ENCODE measurements at regions not wholly inside any gene's neighbourhood (a gene's known extent, or its start where the extent isn't known, plus 50 kb on each side); places are given as distances from the start of the nearest gene placed in this dataset.

DNA sequence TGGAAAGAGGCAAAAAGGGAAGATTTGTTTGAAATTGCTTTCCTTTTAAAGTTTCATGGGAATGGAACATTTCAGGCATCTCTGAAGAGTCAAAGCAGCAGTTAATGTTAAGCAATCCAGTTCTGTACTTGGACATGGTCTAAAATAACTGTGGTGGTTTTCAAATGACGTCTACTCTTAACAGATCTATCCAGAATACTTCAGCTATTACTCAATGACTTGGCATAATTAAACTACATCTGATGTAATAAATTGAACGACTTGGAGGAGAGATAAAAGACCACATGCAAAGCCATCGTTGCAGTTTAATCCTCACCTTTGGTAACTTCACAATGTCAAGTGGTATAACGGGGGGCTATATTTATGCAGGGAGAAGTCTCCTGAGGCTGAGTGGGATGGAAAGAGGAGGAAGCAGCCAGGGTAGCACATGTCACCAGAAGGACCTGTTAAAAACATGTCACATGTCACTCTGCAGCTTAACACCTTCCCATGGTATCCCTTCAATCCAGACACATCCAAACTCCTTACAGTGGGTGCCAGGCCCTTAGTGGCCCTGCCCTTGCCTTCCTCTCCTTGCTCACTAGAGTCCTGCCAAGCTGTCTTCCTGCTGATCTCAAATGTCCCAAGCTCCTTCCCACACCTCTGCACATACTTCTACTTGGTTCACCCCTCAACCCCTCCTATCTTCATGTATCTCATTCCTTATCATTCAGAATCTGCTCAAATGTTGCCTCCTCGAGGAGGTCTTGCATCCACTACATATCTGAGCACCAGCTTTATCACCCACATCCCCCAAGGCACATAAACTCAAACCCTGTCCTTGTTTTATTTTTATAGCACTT, 327.8 kb downstream of the SUCLA2 start:
- TF ChIP-seq, protein P1, sequence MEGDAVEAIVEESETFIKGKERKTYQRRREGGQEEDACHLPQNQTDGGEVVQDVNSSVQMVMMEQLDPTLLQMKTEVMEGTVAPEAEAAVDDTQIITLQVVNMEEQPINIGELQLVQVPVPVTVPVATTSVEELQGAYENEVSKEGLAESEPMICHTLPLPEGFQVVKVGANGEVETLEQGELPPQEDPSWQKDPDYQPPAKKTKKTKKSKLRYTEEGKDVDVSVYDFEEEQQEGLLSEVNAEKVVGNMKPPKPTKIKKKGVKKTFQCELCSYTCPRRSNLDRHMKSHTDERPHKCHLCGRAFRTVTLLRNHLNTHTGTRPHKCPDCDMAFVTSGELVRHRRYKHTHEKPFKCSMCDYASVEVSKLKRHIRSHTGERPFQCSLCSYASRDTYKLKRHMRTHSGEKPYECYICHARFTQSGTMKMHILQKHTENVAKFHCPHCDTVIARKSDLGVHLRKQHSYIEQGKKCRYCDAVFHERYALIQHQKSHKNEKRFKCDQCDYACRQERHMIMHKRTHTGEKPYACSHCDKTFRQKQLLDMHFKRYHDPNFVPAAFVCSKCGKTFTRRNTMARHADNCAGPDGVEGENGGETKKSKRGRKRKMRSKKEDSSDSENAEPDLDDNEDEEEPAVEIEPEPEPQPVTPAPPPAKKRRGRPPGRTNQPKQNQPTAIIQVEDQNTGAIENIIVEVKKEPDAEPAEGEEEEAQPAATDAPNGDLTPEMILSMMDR (tag by site-specific recombination; IDR thresholded peaks at IDR 0.05): no peak
- TF ChIP-seq ZNF544 (tag by site-specific recombination; IDR thresholded peaks at IDR 0.05): no peak
- TF ChIP-seq, protein P2, sequence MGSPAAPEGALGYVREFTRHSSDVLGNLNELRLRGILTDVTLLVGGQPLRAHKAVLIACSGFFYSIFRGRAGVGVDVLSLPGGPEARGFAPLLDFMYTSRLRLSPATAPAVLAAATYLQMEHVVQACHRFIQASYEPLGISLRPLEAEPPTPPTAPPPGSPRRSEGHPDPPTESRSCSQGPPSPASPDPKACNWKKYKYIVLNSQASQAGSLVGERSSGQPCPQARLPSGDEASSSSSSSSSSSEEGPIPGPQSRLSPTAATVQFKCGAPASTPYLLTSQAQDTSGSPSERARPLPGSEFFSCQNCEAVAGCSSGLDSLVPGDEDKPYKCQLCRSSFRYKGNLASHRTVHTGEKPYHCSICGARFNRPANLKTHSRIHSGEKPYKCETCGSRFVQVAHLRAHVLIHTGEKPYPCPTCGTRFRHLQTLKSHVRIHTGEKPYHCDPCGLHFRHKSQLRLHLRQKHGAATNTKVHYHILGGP (tag by site-specific recombination; IDR thresholded peaks at IDR 0.05): no peak
- TF ChIP-seq ZBTB48 (tag by site-specific recombination; IDR thresholded peaks at IDR 0.05): no peak
- TF ChIP-seq, protein P3, sequence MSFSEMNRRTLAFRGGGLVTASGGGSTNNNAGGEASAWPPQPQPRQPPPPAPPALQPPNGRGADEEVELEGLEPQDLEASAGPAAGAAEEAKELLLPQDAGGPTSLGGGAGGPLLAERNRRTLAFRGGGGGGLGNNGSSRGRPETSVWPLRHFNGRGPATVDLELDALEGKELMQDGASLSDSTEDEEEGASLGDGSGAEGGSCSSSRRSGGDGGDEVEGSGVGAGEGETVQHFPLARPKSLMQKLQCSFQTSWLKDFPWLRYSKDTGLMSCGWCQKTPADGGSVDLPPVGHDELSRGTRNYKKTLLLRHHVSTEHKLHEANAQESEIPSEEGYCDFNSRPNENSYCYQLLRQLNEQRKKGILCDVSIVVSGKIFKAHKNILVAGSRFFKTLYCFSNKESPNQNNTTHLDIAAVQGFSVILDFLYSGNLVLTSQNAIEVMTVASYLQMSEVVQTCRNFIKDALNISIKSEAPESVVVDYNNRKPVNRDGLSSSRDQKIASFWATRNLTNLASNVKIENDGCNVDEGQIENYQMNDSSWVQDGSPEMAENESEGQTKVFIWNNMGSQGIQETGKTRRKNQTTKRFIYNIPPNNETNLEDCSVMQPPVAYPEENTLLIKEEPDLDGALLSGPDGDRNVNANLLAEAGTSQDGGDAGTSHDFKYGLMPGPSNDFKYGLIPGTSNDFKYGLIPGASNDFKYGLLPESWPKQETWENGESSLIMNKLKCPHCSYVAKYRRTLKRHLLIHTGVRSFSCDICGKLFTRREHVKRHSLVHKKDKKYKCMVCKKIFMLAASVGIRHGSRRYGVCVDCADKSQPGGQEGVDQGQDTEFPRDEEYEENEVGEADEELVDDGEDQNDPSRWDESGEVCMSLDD (tag by site-specific recombination; IDR thresholded peaks at IDR 0.05): no peak
- TF ChIP-seq ZBTB1 (tag by site-specific recombination; IDR thresholded peaks at IDR 0.05): no peak
